RWPE2 (cell line): ENCODE measurements at regions not wholly inside any gene's neighbourhood (a gene's known extent, or its start where the extent isn't known, plus 50 kb on each side); places are given as distances from the start of the nearest gene placed in this dataset.

Experiments used
- ATAC-seq: fragments of 200-7000 bp; cut with Tn5 transposase; 3 replicates; pipeline ENCODE4 v1.9.1; 2021; ENCODE audit warnings: low read depth
- DNase-seq: peaks from one replicate; pipeline ENCODE4 v3.0.0-alpha.2; 2020; ENCODE audit warnings: low spot score
- H3K27ac ChIP-seq: fragments of 450-650 bp; 2 replicates; pipeline ENCODE4 v1.5.1; 2017; ENCODE audit warnings: mild to moderate bottlenecking; ENCODE audit not compliant: poor library complexity, severe bottlenecking
- H3K27me3 ChIP-seq: fragments of 250-450 bp; sonication (Bioruptor Pico); 2 replicates; pipeline ENCODE4 v1.5.1; 2021; ENCODE audit warnings: mild to moderate bottlenecking, moderate library complexity; ENCODE audit not compliant: insufficient read depth, poor library complexity, severe bottlenecking
- H3K36me3 ChIP-seq: fragments of 250-450 bp; sonication (Bioruptor Pico); 2 replicates; pipeline ENCODE4 v1.5.1; 2020; ENCODE audit warnings: low read depth, mild to moderate bottlenecking, moderate library complexity
- H3K4me1 ChIP-seq: fragments of 250-450 bp; sonication (Bioruptor Pico); 2 replicates; pipeline ENCODE4 v1.5.1; 2021; ENCODE audit warnings: mild to moderate bottlenecking, moderate library complexity; ENCODE audit not compliant: insufficient read depth, poor library complexity, severe bottlenecking
- H3K4me3 ChIP-seq: fragments of 250-450 bp; sonication (Bioruptor Pico); 2 replicates; pipeline ENCODE4 v1.5.1; 2021; ENCODE audit warnings: mild to moderate bottlenecking, moderate library complexity; ENCODE audit not compliant: severe bottlenecking
- H3K9me3 ChIP-seq: fragments of 250-450 bp; sonication (Bioruptor Pico); 2 replicates; pipeline ENCODE4 v1.5.1; 2021; ENCODE audit warnings: mild to moderate bottlenecking, moderate library complexity; ENCODE audit not compliant: severe bottlenecking
- TF ChIP-seq, protein P1 (sequence below): fragments of 450-650 bp; IDR thresholded peaks from one replicate; pipeline ENCODE4 v1.5.1; 2017; ENCODE audit warnings: mild to moderate bottlenecking, moderate library complexity; ENCODE audit not compliant: poor library complexity, severe bottlenecking

- DNase-seq (no peak), ATAC-seq (no peak)
- H3K27ac ChIP-seq: no peak overlapping the region
- TF ChIP-seq, protein P1, sequence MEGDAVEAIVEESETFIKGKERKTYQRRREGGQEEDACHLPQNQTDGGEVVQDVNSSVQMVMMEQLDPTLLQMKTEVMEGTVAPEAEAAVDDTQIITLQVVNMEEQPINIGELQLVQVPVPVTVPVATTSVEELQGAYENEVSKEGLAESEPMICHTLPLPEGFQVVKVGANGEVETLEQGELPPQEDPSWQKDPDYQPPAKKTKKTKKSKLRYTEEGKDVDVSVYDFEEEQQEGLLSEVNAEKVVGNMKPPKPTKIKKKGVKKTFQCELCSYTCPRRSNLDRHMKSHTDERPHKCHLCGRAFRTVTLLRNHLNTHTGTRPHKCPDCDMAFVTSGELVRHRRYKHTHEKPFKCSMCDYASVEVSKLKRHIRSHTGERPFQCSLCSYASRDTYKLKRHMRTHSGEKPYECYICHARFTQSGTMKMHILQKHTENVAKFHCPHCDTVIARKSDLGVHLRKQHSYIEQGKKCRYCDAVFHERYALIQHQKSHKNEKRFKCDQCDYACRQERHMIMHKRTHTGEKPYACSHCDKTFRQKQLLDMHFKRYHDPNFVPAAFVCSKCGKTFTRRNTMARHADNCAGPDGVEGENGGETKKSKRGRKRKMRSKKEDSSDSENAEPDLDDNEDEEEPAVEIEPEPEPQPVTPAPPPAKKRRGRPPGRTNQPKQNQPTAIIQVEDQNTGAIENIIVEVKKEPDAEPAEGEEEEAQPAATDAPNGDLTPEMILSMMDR: no peak
- H3K9me3 ChIP-seq: no peaks in the 10 kb centered on the region
- no peaks in the 10 kb centered on the region for H3K4me1 ChIP-seq
- H3K36me3 ChIP-seq: no peaks in the 10 kb centered on the region
- H3K27me3 ChIP-seq: no peaks in the 10 kb centered on the region
- H3K4me3 ChIP-seq: no peak overlapping the region
Measured at GRCh38 chr1:5594056-5594956, 397.9 kb downstream of the NPHP4 start.

GRCh38 chr1:5590717-5591116, 401.5 kb downstream of the NPHP4 start:
- Histone ChIP-seq H3K27ac (no peak overlapping the region), H3K36me3 (no peaks in the 10 kb centered on the region), H3K4me3 (no peak overlapping the region), H3K27me3 (no peaks in the 10 kb centered on the region), H3K9me3 (no peaks in the 10 kb centered on the region), H3K4me1 (no peaks in the 10 kb centered on the region)
- DNase-seq: no peak
- ATAC-seq: no peak
- TF ChIP-seq, protein P1: no peak

DNA sequence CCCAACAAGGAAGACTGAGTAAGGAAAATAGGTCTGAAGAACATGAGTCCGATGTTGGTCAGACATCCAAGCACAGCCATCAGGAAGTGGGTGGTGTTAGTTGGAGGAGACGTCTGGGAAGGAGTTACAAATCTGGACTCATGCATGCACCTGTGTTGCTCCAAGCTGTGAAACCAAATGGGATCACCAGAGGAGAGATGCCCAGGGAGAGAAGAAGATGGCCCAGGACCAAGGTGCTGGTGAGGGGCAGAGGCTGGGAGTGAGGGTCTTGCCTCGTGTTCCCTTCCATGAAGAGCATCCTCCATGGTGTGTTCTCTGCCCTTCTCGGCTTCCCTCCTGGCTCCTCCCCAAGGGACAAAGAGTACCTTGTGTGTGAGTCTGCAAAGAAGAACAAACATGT, 405.6 kb downstream of the NPHP4 start:
- Histone ChIP-seq H3K4me3 (no peak overlapping the region), H3K9me3 (no peaks in the 10 kb centered on the region), H3K36me3 (no peaks in the 10 kb centered on the region), H3K4me1 (no peaks in the 10 kb centered on the region), H3K27me3 (no peaks in the 10 kb centered on the region), H3K27ac (no peak overlapping the region)
- DNase-seq: no peak
- TF ChIP-seq, protein P1: no peak
- ATAC-seq: no peak

- H3K4me3 ChIP-seq: no peak overlapping the region
- H3K36me3 ChIP-seq: no peaks in the 10 kb centered on the region
- TF ChIP-seq, protein P1: no peak
- ATAC-seq (no peak), DNase-seq (no peak)
- H3K27ac ChIP-seq: no peak overlapping the region
- H3K4me1 ChIP-seq: no peaks in the 10 kb centered on the region
- no peaks in the 10 kb centered on the region for H3K27me3 ChIP-seq
- H3K9me3 ChIP-seq: no peaks in the 10 kb centered on the region
Measured at GRCh38 chr1:5585256-5585655, 407.0 kb downstream of the NPHP4 start.

DNA sequence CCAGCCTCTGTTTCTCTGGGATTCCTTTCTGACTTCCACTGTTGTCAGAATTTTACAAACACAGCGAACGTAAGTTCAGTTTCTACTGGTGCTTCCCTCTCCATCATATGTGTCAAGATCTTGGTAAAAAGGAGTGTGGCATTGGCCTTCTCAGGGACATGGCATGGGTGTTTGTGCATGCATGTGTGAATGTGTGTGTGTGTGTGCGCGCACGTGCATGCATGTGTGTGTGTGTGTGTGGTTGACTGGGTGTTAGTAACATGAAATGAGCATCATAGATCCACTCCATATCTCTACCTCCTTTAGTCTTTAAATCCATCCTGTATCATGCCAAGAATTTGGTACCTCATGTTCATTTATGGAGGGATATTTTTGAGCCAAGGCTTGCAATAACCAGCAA, 411.3 kb downstream of the NPHP4 start:
- H3K4me1 ChIP-seq: no peaks in the 10 kb centered on the region
- no peak for ATAC-seq
- TF ChIP-seq, protein P1: no peak
- H3K36me3 ChIP-seq: no peaks in the 10 kb centered on the region
- no peaks in the 10 kb centered on the region for H3K9me3 ChIP-seq
- DNase-seq: no peak
- H3K27ac ChIP-seq: no peak overlapping the region
- no peak overlapping the region for H3K4me3 ChIP-seq
- no peaks in the 10 kb centered on the region for H3K27me3 ChIP-seq
